SU-DHL-6 (cell line): ENCODE measurements at regions not wholly inside any gene's neighbourhood (a gene's known extent, or its start where the extent isn't known, plus 50 kb on each side); places are given as distances from the start of the nearest gene placed in this dataset.

ENCODE experiments used
- H2AFZ ChIP-seq: fragments of 200-600 bp; sonication (generic); 2 replicates; pipeline ENCODE4 v1.6.1; 2014; ENCODE audit warnings: low read depth, mild to moderate bottlenecking, moderate library complexity, mixed read lengths, antibody characterized with exemption, low read length; ENCODE audit not compliant: severe bottlenecking
- H3F3A ChIP-seq: fragments of 200-600 bp; shearing (Covaris generic); 2 replicates; pipeline ENCODE4 v1.6.0; 2016; ENCODE audit warnings: antibody characterized with exemption, mild to moderate bottlenecking; ENCODE audit not compliant: insufficient read depth
- H3K27ac ChIP-seq: fragments of 200-600 bp; sonication (generic); 2 replicates; pipeline ENCODE4 v1.5.1; 2016; ENCODE audit warnings: low read depth, mild to moderate bottlenecking, low read length, moderate library complexity, mixed read lengths
- H3K27me3 ChIP-seq: fragments of 200-600 bp; sonication (generic), shearing (Covaris generic); 2 replicates; pipeline ENCODE4 v1.6.0; 2014; ENCODE audit warnings: mild to moderate bottlenecking, low read length
- H3K36me3 ChIP-seq: fragments of 200-600 bp; sonication (generic); 2 replicates; pipeline ENCODE4 v1.6.1; 2014; ENCODE audit warnings: mild to moderate bottlenecking, low read length, mixed read lengths
- H3K4me2 ChIP-seq: fragments of 300-600, 200-600 bp; shearing (Covaris generic), sonication (generic); 2 replicates; pipeline ENCODE4 v1.6.0; 2014; ENCODE audit warnings: low read length, low read depth, mild to moderate bottlenecking; ENCODE audit not compliant: poor library complexity, severe bottlenecking
- H3K4me3 ChIP-seq: fragments of 200-600 bp; sonication (generic); 2 replicates; pipeline ENCODE4 v1.5.1; 2014; ENCODE audit warnings: antibody characterized with exemption, low read length, mild to moderate bottlenecking, mixed read lengths; ENCODE audit not compliant: insufficient read depth, poor library complexity, severe bottlenecking
- H3K79me2 ChIP-seq: fragments of 200-600 bp; sonication (generic); 2 replicates; pipeline ENCODE4 v1.6.1; 2014; ENCODE audit warnings: mild to moderate bottlenecking, low read length, moderate library complexity; ENCODE audit not compliant: insufficient read depth
- H3K9ac ChIP-seq: fragments of 200-600 bp; sonication (generic); 2 replicates; pipeline ENCODE4 v1.7.0; 2014; ENCODE audit warnings: mild to moderate bottlenecking, low read length
- H3K9me2 ChIP-seq: fragments of 200-600 bp; sonication (generic); replicated peaks from 2 replicates; pipeline ENCODE4 v1.6.1; 2014; ENCODE audit warnings: low read length; ENCODE audit not compliant: insufficient read depth
- H3K9me3 ChIP-seq: fragments of 200-600 bp; sonication (generic); 2 replicates; pipeline ENCODE4 v1.6.1; 2014; ENCODE audit warnings: low read length, mixed read lengths; ENCODE audit not compliant: insufficient read depth
- H4K20me1 ChIP-seq: fragments of 200-600 bp; sonication (generic); 2 replicates; pipeline ENCODE4 v1.6.1; 2014; ENCODE audit warnings: low read depth, mild to moderate bottlenecking, antibody characterized with exemption, low read length, moderate library complexity, mixed read lengths
- EZH2phosphoT487 ChIP-seq: fragments of 200-600 bp; sonication (generic), shearing (Covaris generic); conservative IDR thresholded peaks from 2 replicates; pipeline ENCODE4 v1.6.1; 2018; ENCODE audit warnings: mild to moderate bottlenecking, antibody characterized with exemption, low read length, moderate library complexity, mixed read lengths
- TF ChIP-seq, protein P1 (sequence below): fragments of 200-600 bp; sonication (generic); IDR thresholded peaks from one replicate; pipeline ENCODE4 v1.5.1; 2017; ENCODE audit warnings: antibody characterized with exemption, mild to moderate bottlenecking, low read length, moderate library complexity; ENCODE audit not compliant: insufficient read depth, poor library complexity, severe bottlenecking

- no peaks in the 10 kb centered on the region for H3F3A ChIP-seq
- H3K9me3 ChIP-seq: no peaks in the 10 kb centered on the region
- H4K20me1 ChIP-seq: no peaks in the 10 kb centered on the region
- no peak overlapping the region for H3K4me3 ChIP-seq
- no peak overlapping the region for H2AFZ ChIP-seq
- no peaks in the 10 kb centered on the region for H3K36me3 ChIP-seq
- H3K4me2 ChIP-seq: no peak overlapping the region
- TF ChIP-seq, protein P1, sequence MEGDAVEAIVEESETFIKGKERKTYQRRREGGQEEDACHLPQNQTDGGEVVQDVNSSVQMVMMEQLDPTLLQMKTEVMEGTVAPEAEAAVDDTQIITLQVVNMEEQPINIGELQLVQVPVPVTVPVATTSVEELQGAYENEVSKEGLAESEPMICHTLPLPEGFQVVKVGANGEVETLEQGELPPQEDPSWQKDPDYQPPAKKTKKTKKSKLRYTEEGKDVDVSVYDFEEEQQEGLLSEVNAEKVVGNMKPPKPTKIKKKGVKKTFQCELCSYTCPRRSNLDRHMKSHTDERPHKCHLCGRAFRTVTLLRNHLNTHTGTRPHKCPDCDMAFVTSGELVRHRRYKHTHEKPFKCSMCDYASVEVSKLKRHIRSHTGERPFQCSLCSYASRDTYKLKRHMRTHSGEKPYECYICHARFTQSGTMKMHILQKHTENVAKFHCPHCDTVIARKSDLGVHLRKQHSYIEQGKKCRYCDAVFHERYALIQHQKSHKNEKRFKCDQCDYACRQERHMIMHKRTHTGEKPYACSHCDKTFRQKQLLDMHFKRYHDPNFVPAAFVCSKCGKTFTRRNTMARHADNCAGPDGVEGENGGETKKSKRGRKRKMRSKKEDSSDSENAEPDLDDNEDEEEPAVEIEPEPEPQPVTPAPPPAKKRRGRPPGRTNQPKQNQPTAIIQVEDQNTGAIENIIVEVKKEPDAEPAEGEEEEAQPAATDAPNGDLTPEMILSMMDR: no peak
- no peak for TF ChIP-seq EZH2phosphoT487
- no peak overlapping the region for H3K9ac ChIP-seq
- H3K27me3 ChIP-seq: no peaks in the 10 kb centered on the region
- H3K9me2 ChIP-seq: no peaks in the 10 kb centered on the region
- H3K79me2 ChIP-seq: no peaks in the 10 kb centered on the region
- H3K27ac ChIP-seq: no peak overlapping the region
Measured at GRCh38 chr11:35085531-35086165, 53.3 kb upstream of the CD44 start.

GRCh38 chr11:35087648-35088047, 51.3 kb upstream of the CD44 start:
- Histone ChIP-seq H3K36me3 (no peaks in the 10 kb centered on the region), H3K4me2 (no peak overlapping the region), H3K9ac (no peak overlapping the region), H3K27me3 (no peaks in the 10 kb centered on the region), H4K20me1 (no peaks in the 10 kb centered on the region), H2AFZ (no peak overlapping the region), H3K27ac (no peak overlapping the region), H3K9me3 (no peaks in the 10 kb centered on the region), H3F3A (no peaks in the 10 kb centered on the region), H3K79me2 (no peaks in the 10 kb centered on the region), H3K4me3 (no peak overlapping the region), H3K9me2 (no peaks in the 10 kb centered on the region)
- TF ChIP-seq, protein P1: no peak
- TF ChIP-seq EZH2phosphoT487: no peak

DNA sequence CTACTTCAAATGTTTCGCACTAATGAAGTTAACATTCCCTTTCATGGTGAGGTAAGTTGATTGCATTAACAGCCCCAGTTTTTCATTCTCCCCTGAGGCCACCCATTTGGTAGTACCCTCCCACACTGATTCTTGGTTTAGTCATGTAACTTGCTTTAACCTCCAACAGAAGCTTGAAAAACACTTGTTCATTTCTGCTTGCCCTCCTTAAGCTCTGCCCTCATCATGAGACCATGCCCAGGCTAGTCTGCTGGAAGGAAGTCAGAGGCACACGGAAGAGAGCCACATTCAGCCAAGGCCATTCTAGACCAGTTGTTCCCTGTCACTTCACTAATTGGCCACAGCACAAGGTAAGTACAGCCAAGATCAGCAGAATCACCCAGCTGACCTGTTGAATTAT, 50.7 kb upstream of the CD44 start:
- no peaks in the 10 kb centered on the region for H3K36me3 ChIP-seq
- H3K9ac ChIP-seq: no peak overlapping the region
- no peaks in the 10 kb centered on the region for H4K20me1 ChIP-seq
- H3F3A ChIP-seq: no peaks in the 10 kb centered on the region
- TF ChIP-seq, protein P1: no peak
- no peak for TF ChIP-seq EZH2phosphoT487
- H3K27me3 ChIP-seq: no peaks in the 10 kb centered on the region
- no peak overlapping the region for H3K27ac ChIP-seq
- H3K9me2 ChIP-seq: no peaks in the 10 kb centered on the region
- H2AFZ ChIP-seq: no peak overlapping the region
- H3K79me2 ChIP-seq: no peaks in the 10 kb centered on the region
- H3K4me3 ChIP-seq: no peak overlapping the region
- no peak overlapping the region for H3K4me2 ChIP-seq
- no peaks in the 10 kb centered on the region for H3K9me3 ChIP-seq
